HG02884 (cell line): ENCODE measurements at regions not wholly inside any gene's neighbourhood (a gene's known extent, or its start where the extent isn't known, plus 50 kb on each side); places are given as distances from the start of the nearest gene placed in this dataset.

ENCODE experiments used
- ATAC-seq: cut with Tn5 transposase; IDR thresholded peaks from one replicate; pipeline ENCODE4 v1.9.1; 2021; ENCODE audit warnings: mild to moderate bottlenecking, moderate library complexity; ENCODE audit not compliant: unreplicated experiment

DNA sequence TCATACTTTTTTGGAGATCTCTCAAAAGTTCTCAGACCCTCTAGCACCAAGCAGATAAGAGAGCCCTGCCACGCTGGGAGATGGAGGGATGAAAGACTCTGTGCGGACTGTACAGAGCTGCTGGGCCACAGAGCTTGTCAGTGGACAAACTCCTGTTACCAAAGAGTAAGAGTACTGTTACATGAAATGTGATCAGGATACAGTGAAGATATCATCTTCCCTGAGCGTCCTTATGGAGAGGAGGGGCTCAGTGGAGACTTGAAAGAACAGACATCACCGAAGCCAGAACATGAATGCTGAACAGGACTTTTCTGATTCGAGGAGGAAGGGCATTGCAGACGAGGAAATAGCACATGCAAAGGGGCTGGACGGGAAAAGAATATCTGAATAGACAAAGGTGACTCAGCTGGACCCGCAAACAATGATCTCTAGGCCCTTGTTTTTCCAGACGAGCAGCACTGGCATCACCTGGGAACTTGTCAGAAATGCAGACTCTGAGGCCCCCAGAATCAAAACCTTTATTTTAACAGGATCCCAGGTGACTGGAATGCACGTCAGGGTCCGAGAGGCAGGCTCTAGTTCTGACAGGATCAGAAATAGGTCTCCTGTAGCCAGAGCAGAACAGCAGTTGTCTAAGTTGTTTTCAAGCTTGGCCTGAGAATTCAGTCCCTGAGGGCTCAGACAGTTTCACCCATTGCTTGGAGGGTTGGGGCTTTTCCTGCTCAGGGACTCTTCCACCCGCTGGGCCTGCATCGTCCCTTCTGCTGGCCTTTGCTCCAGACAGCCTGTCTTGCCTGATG, 277.9 kb downstream of the RPLP1 start:
- ATAC-seq, result no peak

DNA sequence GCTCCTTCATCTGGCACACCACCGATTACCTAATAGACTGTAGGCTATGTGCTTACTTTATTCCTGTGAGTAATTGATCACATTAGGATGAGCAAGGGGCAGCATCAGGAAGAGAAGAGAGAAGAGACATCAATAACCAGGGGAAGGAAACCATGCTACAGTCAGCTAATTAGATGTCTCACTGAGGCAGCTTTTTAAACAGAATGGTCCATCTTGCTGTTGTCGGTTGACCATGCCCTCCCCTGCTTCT, 278.4 kb downstream of the RPLP1 start:
- ATAC-seq, result no peak

- no peak for ATAC-seq
These were observed 279.0 kb downstream of the RPLP1 start for GRCh38 chr15:69731581-69731980.

DNA sequence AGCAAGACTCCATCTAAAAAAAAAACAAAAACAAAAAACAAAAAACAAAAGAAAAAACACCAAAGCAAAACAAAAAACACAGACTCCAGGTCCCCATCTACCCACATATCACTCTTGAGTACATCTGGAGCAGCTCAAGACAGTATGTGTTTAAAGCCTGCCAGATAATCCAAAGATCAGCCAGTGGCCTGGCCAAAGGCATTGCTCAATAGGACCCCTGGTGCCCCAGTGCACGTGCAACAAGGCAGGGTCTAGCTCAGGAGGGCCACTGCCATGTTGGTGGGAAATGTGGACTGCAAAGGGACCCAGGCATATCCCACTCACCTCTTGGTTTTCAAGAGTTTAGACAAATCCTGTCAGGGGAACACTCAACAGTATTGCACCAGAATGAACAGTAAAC, 279.5 kb downstream of the RPLP1 start:
- ATAC-seq, result no peak

DNA sequence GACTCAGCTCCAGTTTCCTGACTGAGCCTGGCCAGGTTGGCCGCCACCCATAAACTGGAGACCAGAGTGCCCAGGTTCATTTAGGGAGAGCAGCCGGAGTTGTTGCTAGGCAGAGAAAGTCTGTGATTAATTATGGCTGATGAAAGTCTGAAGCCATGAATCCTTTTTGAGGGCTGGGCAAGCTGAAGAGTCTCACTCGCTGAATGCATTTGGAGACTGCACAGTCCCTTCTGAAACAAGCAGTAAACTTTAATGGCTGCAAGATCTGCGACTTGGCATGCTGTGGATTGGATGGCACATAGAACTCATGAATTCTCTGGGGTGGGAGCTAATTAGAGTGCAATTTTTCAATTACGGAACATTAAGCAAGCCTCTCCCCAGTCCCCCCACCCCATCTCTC, 282.1 kb downstream of the RPLP1 start:
- ATAC-seq, result no peak

DNA sequence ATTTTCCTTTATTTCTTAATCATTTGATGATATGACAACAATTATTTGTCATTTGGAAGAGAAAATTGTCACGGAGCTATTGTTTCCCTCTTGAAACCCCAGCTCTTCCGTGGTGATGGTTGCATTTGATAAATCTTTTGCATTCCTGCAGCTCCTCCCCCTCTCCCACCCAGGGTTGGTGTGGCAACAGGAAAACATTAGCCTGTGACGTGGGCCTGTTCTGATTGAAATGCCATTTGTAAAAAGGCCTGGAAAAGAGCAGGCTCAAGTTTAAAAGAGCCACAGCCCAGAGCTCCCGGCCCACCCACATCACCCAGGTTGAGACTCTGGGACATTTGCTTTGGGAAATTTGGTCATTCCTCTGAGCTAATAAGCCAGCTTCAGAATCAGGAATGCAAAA, 282.5 kb downstream of the RPLP1 start:
- ATAC-seq, result no peak

DNA sequence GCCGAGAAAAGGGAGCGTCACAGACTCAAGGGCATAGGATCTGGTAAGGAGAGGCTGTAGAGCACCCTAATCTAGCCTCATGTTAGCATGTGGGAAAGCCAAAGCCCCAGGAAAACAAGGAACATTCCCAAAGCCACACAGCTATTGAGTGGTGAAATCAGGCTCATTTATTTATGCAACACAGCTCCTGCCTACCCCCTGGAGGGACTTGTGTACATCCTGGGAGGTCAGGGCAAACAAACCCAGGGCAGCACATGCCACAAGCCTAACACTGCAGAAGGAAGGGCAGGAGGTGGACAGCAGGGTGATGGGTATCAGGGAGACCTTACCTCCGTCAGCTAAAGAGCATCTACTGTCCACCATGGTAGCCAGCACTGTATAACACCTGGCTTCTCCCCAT, 283.5 kb downstream of the RPLP1 start:
- ATAC-seq, result no peak

DNA sequence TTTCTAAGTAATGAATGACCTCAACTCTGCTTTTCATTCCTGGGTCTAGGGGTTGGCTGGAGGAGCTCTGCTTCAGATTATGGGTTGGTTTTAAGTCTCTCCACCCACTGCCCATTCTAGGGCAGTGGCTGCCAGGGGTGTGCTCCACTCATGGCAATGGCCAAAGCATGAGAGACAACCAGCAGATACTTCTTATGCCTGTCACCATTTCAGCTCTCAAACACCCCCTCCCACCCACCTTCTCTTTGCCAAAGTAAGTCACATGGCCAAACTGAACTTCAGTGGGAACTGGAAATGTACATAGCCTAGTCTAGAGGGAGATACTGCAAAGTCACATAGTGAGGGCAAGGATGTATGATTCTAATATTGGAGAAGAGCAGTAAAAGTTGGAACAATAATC, 285.3 kb downstream of the RPLP1 start:
- no peak for ATAC-seq

DNA sequence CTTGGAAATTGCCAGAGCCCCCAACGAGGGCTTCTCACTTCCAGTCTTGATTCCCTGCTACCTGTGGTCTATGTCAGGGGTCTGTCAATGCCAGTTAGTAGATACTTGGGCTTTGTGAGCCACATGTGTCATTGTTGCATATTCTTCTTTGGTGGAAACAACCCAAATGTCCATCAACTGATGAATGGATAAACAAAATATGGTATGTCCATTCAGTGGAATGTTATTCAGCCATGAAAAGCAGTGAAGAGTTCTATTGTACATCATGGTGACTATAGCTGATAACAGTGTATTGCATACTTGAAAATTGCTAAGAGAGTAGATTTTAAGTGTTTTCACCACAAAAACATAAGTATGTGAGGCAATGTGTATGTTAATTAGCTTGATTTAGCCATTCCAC, 288.1 kb downstream of the RPLP1 start:
- no peak for ATAC-seq

DNA sequence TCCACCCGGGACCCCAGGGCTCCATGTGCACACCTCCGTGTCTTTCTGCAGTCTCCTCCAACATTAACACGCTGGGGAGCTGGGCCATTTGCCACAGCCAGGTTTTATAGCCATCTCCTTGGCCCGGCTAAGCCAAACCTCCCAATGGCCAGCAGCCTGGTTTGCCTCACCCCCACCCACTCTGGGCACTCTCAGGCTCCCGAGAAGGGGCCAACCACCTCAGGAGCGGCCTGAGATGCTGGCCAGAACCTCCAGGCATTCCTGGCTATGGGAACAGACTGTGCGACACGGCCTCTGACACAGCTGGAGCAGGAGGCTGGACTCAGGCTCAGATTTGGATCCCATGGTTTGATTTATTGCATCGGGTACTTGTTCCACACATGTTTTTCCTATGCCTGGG, 289.7 kb downstream of the RPLP1 start:
- no peak for ATAC-seq

GRCh38 chr15:69743091-69743490, 290.5 kb downstream of the RPLP1 start:
- no peak for ATAC-seq

- ATAC-seq, result no peak
These were observed 292.0 kb downstream of the RPLP1 start for GRCh38 chr15:69744391-69745162.

DNA sequence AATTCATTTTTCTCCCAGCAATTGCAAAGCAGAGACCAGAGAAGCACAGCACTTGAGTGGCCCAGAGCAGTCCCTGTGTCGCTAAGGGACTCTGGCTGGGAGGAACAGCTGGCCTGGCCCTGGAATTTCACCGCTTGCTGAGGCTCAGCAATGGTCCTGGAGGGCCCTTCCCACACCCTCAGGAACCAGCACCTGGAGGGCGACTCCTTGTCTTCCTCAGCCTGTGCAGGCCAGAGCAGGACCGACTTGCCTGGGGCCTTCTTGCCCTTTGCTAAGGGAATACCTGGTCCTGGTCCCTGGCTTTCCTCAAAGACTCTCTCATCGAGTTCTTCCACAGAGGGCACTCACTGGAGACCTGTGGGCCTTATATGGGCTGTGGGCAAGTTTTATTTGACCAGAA, 294.6 kb downstream of the RPLP1 start:
- ATAC-seq, result no peak

GRCh38 chr15:69748131-69748530, 295.5 kb downstream of the RPLP1 start:
- no peak for ATAC-seq

- no peak for ATAC-seq
These were observed 296.1 kb downstream of the RPLP1 start for GRCh38 chr15:69748576-69749185.

DNA sequence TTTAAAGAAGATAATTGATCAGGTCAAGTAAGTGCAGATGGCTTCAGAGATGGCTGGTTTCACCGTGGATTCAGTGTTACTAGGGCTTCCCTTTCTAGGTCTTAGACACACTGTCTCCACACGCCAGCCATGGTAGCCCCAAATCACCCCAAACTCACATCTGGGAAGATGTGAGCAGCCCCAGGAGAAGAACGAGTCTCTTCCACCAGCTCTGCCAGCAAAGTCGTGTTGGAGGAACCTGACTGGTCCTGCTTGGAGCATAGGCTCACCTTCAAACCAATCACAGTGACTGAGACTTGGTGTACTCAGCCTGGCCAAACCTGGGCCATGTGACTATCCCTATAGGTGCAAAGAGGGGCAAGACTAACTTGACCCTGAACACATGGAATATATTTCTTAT, 296.7 kb downstream of the RPLP1 start:
- no peak for ATAC-seq

DNA sequence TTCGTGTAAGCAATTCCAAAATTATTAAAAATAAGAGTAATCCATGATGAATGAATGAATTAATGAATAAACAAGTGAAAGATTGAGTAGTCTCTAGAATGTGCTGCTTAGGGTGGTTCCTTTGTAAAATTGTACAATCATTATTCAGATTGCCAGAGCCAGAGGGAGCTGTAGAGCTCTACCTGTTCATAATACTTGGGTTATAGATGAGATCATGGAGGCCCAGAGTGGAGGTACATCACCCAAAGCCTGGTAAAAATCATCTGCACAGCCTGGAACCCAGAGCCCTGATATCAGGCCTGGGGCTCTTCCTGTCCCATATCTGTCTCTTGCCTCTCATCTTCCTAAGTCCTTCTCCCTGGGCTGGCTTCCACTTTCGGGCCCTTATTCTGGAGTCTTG, 297.2 kb downstream of the RPLP1 start:
- ATAC-seq, result no peak

GRCh38 chr15:69750253-69750652, 297.6 kb downstream of the RPLP1 start:
- ATAC-seq, result no peak

DNA sequence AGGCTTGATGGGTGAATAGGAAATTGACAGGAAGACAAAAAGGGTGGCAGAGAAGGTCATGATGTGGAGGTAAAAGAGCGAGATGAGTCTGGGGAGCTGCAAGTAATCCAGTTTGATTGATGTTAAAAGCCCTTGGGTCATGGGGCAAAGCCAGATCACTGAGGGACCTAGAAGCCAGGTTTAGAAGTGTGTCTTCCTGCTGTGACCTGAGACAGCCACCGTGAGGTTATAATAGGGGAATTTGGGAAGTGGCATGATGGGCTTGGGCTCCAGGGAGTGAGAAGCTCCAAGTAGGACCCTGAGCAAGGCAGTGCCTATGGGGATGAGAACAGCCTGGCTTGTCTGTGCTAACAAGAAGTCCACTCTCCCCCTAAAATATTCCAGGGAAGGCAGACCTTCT, 298.5 kb downstream of the RPLP1 start:
- no peak for ATAC-seq

DNA sequence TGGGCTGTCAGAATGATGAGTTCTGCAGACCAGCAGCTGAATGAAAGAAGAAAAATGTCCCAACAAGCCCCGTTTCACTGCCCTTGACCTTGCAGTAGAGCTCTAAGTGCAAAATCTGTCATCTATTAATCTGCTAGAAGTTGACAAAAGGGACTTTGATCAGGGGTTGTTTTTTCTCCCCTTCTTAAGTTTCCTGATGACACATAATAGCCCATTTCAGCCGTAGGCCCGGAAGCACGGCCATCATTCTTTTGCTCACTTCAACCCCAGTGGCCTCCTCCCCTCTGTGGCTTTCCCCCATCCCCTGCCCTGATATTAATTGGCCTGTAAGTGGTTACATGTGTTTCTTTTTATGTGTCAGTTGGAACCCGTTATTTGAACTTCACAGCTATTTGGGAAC, 298.9 kb downstream of the RPLP1 start:
- ATAC-seq, result no peak

DNA sequence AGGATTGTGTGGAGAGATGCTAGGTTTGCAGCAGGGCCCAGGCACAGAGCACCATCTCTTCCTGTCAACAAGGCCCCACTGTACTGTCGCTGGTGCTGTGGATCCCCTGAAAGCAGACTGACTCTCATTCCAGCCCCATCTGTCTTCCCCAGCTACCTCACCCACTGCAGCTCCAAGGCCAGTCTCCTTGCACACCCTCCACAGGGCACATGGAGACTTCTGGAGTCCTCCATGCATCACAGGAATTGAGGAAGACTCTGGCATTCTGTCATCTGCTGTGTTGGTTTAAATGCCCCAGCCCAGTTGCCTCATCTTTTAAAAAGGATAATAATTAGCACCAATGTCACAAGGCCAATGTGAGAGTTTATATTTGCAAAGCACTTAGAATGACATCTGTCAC, 301.2 kb downstream of the RPLP1 start:
- ATAC-seq, result no peak

- no peak for ATAC-seq
These were observed 301.7 kb downstream of the RPLP1 start for GRCh38 chr15:69754313-69754712.
